Prostate gland (tissue), 2 donors: ENCODE measurements at regions not wholly inside any gene's neighbourhood (a gene's known extent, or its start where the extent isn't known, plus 50 kb on each side); places are given as distances from the start of the nearest gene placed in this dataset.

Source experiments
- CTCF ChIP-seq, 4 experiments: fragments of 200-600 bp in 2 of 4; fragments of 450-650 bp in 2 of 4; sonication (generic) in 2 of 4; IDR thresholded peaks; 1 replicate in 3 of 4; 2 replicates in 1 of 4; pipeline ENCODE4 v1.5.1; 2016 to 2019; ENCODE audit warnings: antibody characterized with exemption in 4 of 4, mild to moderate bottlenecking in 2 of 4, moderate library complexity in 2 of 4
- POLR2A ChIP-seq: fragments of 450-650 bp; IDR thresholded peaks from one replicate; pipeline ENCODE4 v1.6.1; 2016; ENCODE audit warnings: antibody characterized with exemption, mild to moderate bottlenecking
- POLR2AphosphoS5 ChIP-seq: sonication (generic); formaldehyde crosslinking; IDR thresholded peaks from one replicate; pipeline ENCODE4 v1.6.1; 2017; ENCODE audit warnings: antibody characterized with exemption

GRCh38 chr9:25827626-25828025 lies 149.4 kb upstream of the TUSC1 start:
- TF ChIP-seq CTCF (IDR thresholded peaks at IDR 0.05): no peak
- TF ChIP-seq POLR2A: no peak
- TF ChIP-seq POLR2AphosphoS5: no peak
